ENCODE measurements at regions not wholly inside any gene's neighbourhood (a gene's known extent, or its start where the extent isn't known, plus 50 kb on each side); places are given as distances from the start of the nearest gene placed in this dataset.

- ATAC-seq (ENCODE audit: low read depth) (no peak), DNase-seq (no peak)
- POLR2A ChIA-PET, result no interaction called here
- H3K9me3 Mint-ChIP-seq, result no peaks in the 10 kb centered on the region
- peaks cover 30% of the 10 kb centered on the region for H3K4me1 Mint-ChIP-seq
- no peaks in the 10 kb centered on the region for H3K27me3 Mint-ChIP-seq
- H3K27ac Mint-ChIP-seq, result no peak overlapping the region
- H3K36me3 Mint-ChIP-seq, result no peaks in the 10 kb centered on the region
- no peak overlapping the region for H3K4me3 Mint-ChIP-seq
Observed at GRCh38 chr14:65213316-65213715, 111.0 kb upstream of the MAX start.

- no peak overlapping the region for H3K27ac Mint-ChIP-seq
- POLR2A ChIA-PET, result no interaction called here
- peaks cover 21% of the 10 kb centered on the region for H3K4me1 Mint-ChIP-seq
- H3K36me3 Mint-ChIP-seq, result no peaks in the 10 kb centered on the region
- no peaks in the 10 kb centered on the region for H3K27me3 Mint-ChIP-seq
- no peak for DNase-seq
- no peak for ATAC-seq (ENCODE audit: low read depth)
- H3K9me3 Mint-ChIP-seq, result no peaks in the 10 kb centered on the region
- no peak overlapping the region for H3K4me3 Mint-ChIP-seq
Observed at GRCh38 chr14:65214741-65215140, 112.4 kb upstream of the MAX start.

DNA sequence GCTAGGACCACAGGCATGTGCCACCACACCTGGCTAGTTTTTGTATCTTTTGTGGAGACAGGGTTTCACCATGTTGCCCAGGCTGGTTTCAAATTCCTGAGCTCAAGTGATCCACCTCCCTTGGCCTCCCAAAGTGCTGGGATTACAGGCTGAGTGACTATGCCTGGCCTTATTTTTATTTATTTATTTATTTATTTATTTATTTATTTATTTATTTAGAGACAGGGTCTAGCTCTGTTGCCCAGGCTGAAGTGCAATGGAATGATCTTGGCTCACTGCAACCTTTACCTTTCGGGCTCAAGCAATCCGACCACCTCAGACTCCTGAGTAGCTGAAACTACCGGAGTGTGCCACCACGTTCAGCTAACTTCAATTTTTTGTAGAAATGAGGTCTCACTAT is 117.0 kb upstream of the MAX start:
- Mint-ChIP-seq H3K27ac (no peak overlapping the region), H3K4me1 (peaks cover 11% of the 10 kb centered on the region), H3K27me3 (no peaks in the 10 kb centered on the region), H3K4me3 (no peak overlapping the region), H3K36me3 (peaks cover 2% of the 10 kb centered on the region), H3K9me3 (no peaks in the 10 kb centered on the region)
- POLR2A ChIA-PET, result no interaction called here
- ATAC-seq (ENCODE audit: low read depth) (no peak), DNase-seq (no peak)

DNA sequence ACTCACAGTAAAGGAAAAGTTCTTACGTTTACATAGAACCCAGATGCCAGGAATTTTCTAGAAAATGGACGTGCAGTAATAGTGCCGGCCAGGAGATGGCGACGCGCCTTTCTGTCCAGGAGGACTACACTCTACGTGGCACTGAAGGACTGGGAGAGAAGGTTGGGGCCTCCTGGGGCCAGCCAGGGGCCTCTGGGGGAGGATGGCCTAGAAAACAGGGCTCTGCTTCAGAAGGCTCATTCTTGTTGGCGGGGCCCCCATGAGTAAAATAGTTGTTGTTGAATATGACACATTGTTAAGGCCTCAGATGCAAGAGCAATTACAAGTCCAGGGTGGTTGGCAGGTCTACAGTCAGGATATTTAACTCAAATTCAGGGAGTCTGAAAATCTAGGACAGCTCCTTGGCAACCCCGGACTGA is 120.1 kb upstream of the MAX start:
- Mint-ChIP-seq H3K27ac (peak overlapping the region; percentile 71), H3K9me3 (no peaks in the 10 kb centered on the region), H3K4me1 (peaks cover 39% of the 10 kb centered on the region), H3K36me3 (peaks cover 3% of the 10 kb centered on the region), H3K27me3 (no peaks in the 10 kb centered on the region), H3K4me3 (no peak overlapping the region)
- peak; percentile 70 for DNase-seq
- POLR2A ChIA-PET, result interaction anchor here (1.0 kb wide), 1 partner anchor 61 kb away, joined by 3 read pairs; no protein-coding TSS in a partner anchor
- peak; percentile 85 for ATAC-seq (ENCODE audit: low read depth)

- Mint-ChIP-seq H3K9me3 (no peaks in the 10 kb centered on the region), H3K4me1 (peaks cover 46% of the 10 kb centered on the region), H3K27ac (no peak overlapping the region), H3K27me3 (no peaks in the 10 kb centered on the region), H3K4me3 (peak overlapping the region; percentile 11), H3K36me3 (peaks cover 3% of the 10 kb centered on the region)
- ATAC-seq (ENCODE audit: low read depth) (no peak), DNase-seq (no peak)
- POLR2A ChIA-PET, result interaction anchor here (0.6 to 0.7 kb wide), 2 partner anchors 40 to 188 kb away, joined by 3 to 4 read pairs; no protein-coding TSS in a partner anchor
Observed at GRCh38 chr14:65223636-65224035, 121.3 kb upstream of the MAX start.

DNA sequence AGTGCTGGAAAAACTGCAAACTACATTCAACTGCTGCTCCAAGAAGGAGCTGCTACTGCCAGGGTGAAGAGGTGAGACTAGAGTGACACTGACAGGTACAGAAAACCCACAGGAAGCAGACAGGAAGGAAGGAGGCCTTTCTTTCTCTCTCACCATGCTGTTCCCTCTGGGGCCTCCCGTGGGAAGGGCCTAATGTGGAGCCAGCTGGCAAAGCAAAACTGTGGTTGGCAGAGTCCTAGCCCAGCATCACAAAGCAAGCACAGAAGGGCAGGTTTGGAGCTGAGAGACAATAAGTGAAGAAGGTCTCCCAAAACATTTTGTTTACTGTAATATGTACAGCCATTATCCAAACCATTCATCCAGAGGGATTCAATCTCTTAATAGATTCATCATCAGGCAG is 122.5 kb upstream of the MAX start:
- H3K27me3 Mint-ChIP-seq, result no peaks in the 10 kb centered on the region
- DNase-seq (no peak), ATAC-seq (ENCODE audit: low read depth) (peak; percentile 21)
- H3K4me3 Mint-ChIP-seq, result peak overlapping the region; percentile 69
- H3K9me3 Mint-ChIP-seq, result no peaks in the 10 kb centered on the region
- peaks cover 3% of the 10 kb centered on the region for H3K36me3 Mint-ChIP-seq
- H3K27ac Mint-ChIP-seq, result peak overlapping the region; percentile 87
- POLR2A ChIA-PET, result interaction anchor here (0.6 to 1.8 kb wide), 5 partner anchors 14 to 465 kb away, joined by 3 to 7 read pairs (median 4); no protein-coding TSS in a partner anchor
- H3K4me1 Mint-ChIP-seq, result peaks cover 58% of the 10 kb centered on the region

DNA sequence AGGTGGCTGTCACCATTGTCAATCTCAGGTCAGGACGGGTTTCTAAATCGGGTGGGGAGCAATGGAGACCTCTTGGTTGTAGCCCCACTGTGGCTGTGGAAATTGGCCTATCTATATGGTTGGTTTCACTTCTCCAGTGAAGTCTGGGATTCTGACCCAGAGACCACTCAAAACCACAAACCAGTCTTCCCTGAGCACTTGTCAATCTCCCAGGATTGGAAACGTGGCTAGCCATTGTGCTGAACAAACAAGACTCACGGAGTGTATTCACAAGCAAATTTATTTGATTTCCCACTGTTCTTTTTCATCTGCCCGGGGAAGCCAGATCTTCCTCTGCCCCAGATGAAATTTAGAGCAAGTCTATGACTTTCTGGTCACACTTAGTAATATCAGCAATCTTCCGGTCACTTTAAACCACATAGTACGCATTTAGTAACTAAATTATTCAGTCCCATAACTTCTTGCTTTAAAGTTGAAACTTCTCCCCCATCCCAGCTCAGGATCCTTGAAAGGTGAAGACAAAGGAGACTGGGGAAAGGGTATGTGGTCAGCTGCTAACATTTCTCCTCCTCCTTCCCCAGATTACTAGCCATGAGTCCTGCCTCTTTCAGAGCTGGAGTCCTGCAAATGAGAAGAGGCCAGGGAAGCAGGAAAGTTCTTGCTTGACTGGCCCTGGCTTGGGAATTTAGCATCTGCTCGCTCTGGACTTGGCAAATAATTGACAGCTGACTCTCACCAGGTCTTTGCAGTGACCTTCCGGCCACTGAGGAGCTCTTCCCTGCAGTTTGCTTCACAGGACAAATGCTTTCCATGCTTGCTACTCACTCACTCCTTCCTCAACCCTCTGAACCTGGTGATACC is 123.2 kb upstream of the MAX start:
- POLR2A ChIA-PET, result interaction anchor here (1.1 to 1.8 kb wide), 6 partner anchors 15 to 188 kb away, joined by 3 to 7 read pairs (median 4); no protein-coding TSS in a partner anchor
- H3K4me3 Mint-ChIP-seq, result peak overlapping the region; percentile 2
- no peak for DNase-seq
- ATAC-seq (ENCODE audit: low read depth), result no peak
- no peaks in the 10 kb centered on the region for H3K27me3 Mint-ChIP-seq
- H3K27ac Mint-ChIP-seq, result peak overlapping the region; percentile 87
- H3K9me3 Mint-ChIP-seq, result no peaks in the 10 kb centered on the region
- H3K36me3 Mint-ChIP-seq, result peaks cover 3% of the 10 kb centered on the region
- H3K4me1 Mint-ChIP-seq, result peaks cover 65% of the 10 kb centered on the region

GRCh38 chr14:65226824-65227604 is 124.7 kb upstream of the MAX start:
- no peaks in the 10 kb centered on the region for H3K9me3 Mint-ChIP-seq
- DNase-seq (no peak), ATAC-seq (ENCODE audit: low read depth) (no peak)
- no peak overlapping the region for H3K4me3 Mint-ChIP-seq
- peak overlapping the region; percentile 24 for H3K27ac Mint-ChIP-seq
- peaks cover 1% of the 10 kb centered on the region for H3K36me3 Mint-ChIP-seq
- H3K4me1 Mint-ChIP-seq, result peaks cover 62% of the 10 kb centered on the region
- H3K27me3 Mint-ChIP-seq, result no peaks in the 10 kb centered on the region
- POLR2A ChIA-PET, result interaction anchor here (0.7 to 1.4 kb wide), 2 partner anchors 60 to 186 kb away, joined by 3 to 5 read pairs; no protein-coding TSS in a partner anchor

DNA sequence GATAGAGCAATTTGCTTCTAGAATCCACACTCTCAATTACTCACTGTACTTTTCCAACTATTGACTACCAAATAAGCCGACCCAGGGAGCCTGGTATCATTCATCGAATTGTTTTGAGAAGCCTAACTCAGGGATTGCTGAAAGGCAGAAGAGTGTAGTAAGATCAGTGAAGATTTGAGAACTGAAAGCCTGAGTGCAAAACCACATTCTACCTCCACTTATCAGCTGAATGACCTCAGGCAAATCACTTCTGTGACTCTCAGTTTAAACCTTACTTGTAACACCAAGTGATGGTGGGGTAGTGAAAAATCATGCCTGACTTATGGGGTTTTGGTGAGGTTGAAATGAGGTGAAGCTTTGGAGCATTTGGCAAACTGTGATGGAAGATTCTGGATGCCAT is 126.1 kb upstream of the MAX start:
- H3K9me3 Mint-ChIP-seq, result no peaks in the 10 kb centered on the region
- peak overlapping the region; percentile 10 for H3K4me3 Mint-ChIP-seq
- H3K36me3 Mint-ChIP-seq, result peaks cover 1% of the 10 kb centered on the region
- H3K27me3 Mint-ChIP-seq, result no peaks in the 10 kb centered on the region
- peak overlapping the region; percentile 96 for H3K27ac Mint-ChIP-seq
- DNase-seq (no peak), ATAC-seq (ENCODE audit: low read depth) (no peak)
- POLR2A ChIA-PET, result interaction anchor here (0.6 to 1.8 kb wide), 3 partner anchors 44 to 183 kb away, joined by 3 to 7 read pairs (median 7); partner anchors contain the start of gene FUT8
- H3K4me1 Mint-ChIP-seq, result peaks cover 55% of the 10 kb centered on the region

DNA sequence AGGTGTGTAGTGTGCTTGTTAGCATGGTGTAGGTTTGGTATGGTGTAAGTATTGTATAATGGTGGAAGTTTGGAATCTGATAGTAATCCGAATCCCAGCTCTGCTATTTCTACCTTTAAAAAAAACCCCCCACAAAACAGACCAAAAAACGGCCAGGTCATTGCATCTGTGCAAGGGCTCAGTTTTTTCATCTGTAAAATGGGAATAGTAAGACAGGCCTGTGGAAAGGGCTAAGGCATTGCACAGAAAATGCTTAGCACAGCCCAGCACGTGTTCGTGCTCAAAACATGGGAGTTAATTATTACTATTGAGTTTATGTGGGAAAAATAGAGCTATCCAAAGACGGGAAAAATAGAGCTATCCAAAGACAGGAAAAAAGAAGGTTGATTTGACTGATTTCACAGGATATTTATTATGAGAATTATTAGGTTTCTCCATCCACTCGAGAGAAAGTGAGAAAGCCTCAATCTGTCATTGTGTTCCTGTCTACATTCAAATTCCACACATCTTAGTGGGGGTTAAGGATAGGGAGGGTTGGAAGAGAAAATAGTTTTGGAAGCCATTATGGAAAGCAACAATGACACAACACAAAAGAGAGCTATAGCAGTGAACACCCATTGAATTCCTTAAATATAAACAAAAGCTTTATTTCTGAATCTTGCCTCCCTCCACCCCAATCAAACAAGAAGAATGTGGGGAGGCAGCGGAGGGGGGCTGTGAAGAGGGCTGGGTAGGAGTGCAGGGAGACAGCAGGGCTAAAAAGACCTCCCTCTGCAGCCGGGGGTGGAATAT is 126.8 kb upstream of the MAX start:
- peak overlapping the region; percentile 88 for H3K4me3 Mint-ChIP-seq
- H3K27me3 Mint-ChIP-seq, result no peaks in the 10 kb centered on the region
- H3K4me1 Mint-ChIP-seq, result peaks cover 54% of the 10 kb centered on the region
- H3K36me3 Mint-ChIP-seq, result peaks cover 1% of the 10 kb centered on the region
- peak overlapping the region; percentile 96 for H3K27ac Mint-ChIP-seq
- POLR2A ChIA-PET, result interaction anchor here (0.6 to 1.9 kb wide), 5 partner anchors 43 to 182 kb away, joined by 3 to 9 read pairs (median 7); partner anchors contain the start of gene FUT8
- no peak for DNase-seq
- ATAC-seq (ENCODE audit: low read depth), result no peak
- H3K9me3 Mint-ChIP-seq, result no peaks in the 10 kb centered on the region

DNA sequence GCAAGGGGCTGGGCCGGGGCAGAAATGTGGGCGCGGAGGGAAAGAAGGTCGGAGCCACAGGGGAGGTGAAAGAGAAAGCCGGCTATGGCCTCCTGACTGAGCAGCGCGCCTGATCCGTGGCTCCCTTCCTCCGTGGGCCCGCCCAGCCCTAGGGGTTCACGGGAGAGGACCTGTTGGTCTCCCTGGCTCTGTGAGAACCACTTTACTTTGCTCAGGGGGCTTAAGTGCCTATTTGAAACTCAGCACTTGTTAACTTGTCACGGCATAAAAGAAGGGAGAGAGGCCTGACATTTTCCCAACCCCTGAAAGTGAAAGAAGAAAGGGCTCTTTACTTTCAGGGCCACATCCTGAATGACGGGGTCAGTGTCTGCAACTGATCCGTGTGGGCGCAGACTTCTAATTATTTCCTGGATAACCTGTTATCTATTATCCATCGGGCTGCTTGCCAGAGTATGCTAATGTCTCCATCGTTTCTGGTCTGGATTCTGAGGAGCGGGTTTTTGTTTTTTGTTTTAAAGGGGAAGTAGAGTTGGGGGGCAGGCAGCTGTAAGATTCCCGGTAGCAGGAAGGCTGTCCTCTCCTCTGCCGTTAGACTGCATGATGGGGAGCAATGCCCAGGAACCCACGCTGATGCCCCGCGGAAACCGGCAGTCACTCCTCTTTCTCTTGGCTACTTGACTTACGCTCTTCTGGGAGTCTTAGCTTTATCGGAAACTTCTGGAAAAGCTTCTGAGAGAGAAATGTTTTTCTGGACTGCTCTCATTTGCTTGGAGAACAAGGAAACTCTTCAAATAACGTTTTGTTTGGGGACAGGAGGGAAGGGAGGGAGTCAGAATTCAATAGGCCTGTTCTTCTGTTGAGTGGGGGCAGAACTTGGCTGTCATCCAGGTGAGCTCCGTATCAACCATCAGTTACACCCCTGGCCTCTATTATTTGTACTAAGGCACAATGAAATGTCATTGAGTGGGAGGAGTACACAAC is 127.7 kb upstream of the MAX start:
- H3K4me1 Mint-ChIP-seq, result peaks cover 48% of the 10 kb centered on the region
- no peaks in the 10 kb centered on the region for H3K9me3 Mint-ChIP-seq
- peak overlapping the region; percentile 88 for H3K4me3 Mint-ChIP-seq
- POLR2A ChIA-PET, result interaction anchor here (0.6 to 1.9 kb wide), 4 partner anchors 46 to 181 kb away, joined by 5 to 9 read pairs (median 7); partner anchors contain the start of gene FUT8
- H3K27ac Mint-ChIP-seq, result peak overlapping the region; percentile 96
- DNase-seq (peak; percentile 64), ATAC-seq (ENCODE audit: low read depth) (peak; percentile 84)
- no peaks in the 10 kb centered on the region for H3K36me3 Mint-ChIP-seq
- H3K27me3 Mint-ChIP-seq, result no peaks in the 10 kb centered on the region

Data from activated naive CD8-positive, alpha-beta T cell treated with anti-CD3 and anti-CD28 coated beads, Interleukin-2, amount 10 ng/mL, durations not matched to agents 7 days and 5 days (primary cell).